Gastrocnemius medialis (tissue), 4 donors: ENCODE measurements at regions not wholly inside any gene's neighbourhood (a gene's known extent, or its start where the extent isn't known, plus 50 kb on each side); places are given as distances from the start of the nearest gene placed in this dataset.
"Not testable (repeated sequence)": the region's sequence is repeated elsewhere in the genome, so short reads cannot be mapped to it uniquely, and the experiment has no call there.

Experiments
- ATAC-seq, 2 donors: fragments of 150-250 bp; one replicate each; pipeline ENCODE4 v1.9.1; 2016
- DNase-seq, 2 donors: peaks; one replicate each; pipeline ENCODE4 v3.0.0-alpha.2; 2019
- H3K27ac ChIP-seq, 4 donors: fragments of 200-600 bp; sonication (generic); 1 replicate in 1 of 4; 2 replicates in 3 of 4; pipeline ENCODE4 v1.5.1; 2016 to 2018; ENCODE audit warnings: mild to moderate bottlenecking in 2 of 4, moderate library complexity in 1 of 4
- H3K27me3 ChIP-seq, 3 donors: fragments of 200-600 bp; sonication (generic) in 2 of 3; 1 replicate in 1 of 3; 2 replicates in 2 of 3; pipeline versions ENCODE4 v1.5.1 to v1.6.0; 2016 to 2019; ENCODE audit warnings: mild to moderate bottlenecking in 1 of 3, moderate library complexity in 1 of 3
- H3K36me3 ChIP-seq, 2 donors: fragments of 200-600 bp; sonication (generic) in 1 of 2; one replicate each; pipeline ENCODE4 v1.5.1; 2017 to 2018
- H3K4me1 ChIP-seq, 2 donors: fragments of 200-600 bp; sonication (generic) in 1 of 2; one replicate each; pipeline ENCODE4 v1.5.1; 2016 to 2017; ENCODE audit warnings: mild to moderate bottlenecking in 2 of 2
- H3K4me3 ChIP-seq, 4 donors: fragments of 200-600 bp; sonication (generic) in 3 of 4; 1 replicate in 1 of 4; 2 replicates in 3 of 4; pipeline ENCODE4 v1.5.1; 2016 to 2019; ENCODE audit warnings: mild to moderate bottlenecking in 2 of 4
- H3K9me3 ChIP-seq, 3 donors: fragments of 200-600 bp; sonication (generic) in 2 of 3; 1 replicate in 1 of 3; 2 replicates in 2 of 3; pipeline ENCODE4 v1.5.1; 2016 to 2019
- CTCF ChIP-seq, 5 experiments: fragments of 450-650 bp in 3 of 5; fragments of 200-600 bp in 2 of 5; sonication (generic) in 2 of 5; IDR thresholded peaks in 4 of 5; conservative IDR thresholded peaks in 1 of 5; 1 replicate in 4 of 5; 2 replicates in 1 of 5; pipeline ENCODE4 v1.5.1; 2016 to 2019; ENCODE audit warnings: antibody characterized with exemption in 5 of 5, mild to moderate bottlenecking in 3 of 5, moderate library complexity in 3 of 5
- POLR2A ChIP-seq, 2 donors: fragments of 450-650 bp; IDR thresholded peaks; one replicate each; pipeline ENCODE4 v1.6.1; 2017; ENCODE audit warnings: antibody characterized with exemption in 2 of 2, mild to moderate bottlenecking in 2 of 2, moderate library complexity in 2 of 2
- in situ Hi-C, 4 donors: fragments of 200-750 bp; cut with MboI; loops; one replicate each; pipeline versions ENCODE4 v1.15.0 to v1.8.0; 2017; ENCODE audit warnings: low sequenced_read_pairs in 4 of 4
- intact Hi-C: fragments of 100-400 bp; cut with DNase I; formaldehyde crosslinking; loops from one replicate; pipeline ENCODE4 v1.15.1; 2023; ENCODE audit warnings: low total_unique reads

- Histone ChIP-seq H3K4me3 (no peak overlapping the region), H3K27me3 (no peaks in the 10 kb centered on the region), H3K9me3 (no peaks in the 10 kb centered on the region), H3K4me1 (no peaks in the 10 kb centered on the region), H3K36me3 (no peaks in the 10 kb centered on the region), H3K27ac (no peak overlapping the region)
- TF ChIP-seq POLR2A (IDR thresholded peaks at IDR 0.05) (no peak), CTCF (IDR thresholded peaks at IDR 0.05 in 4 of 5, conservative IDR thresholded peaks at IDR 0.05 in 1 of 5) (no peak)
- intact Hi-C loops: no loop called here
- no peak for ATAC-seq
- no peak for DNase-seq
- in situ Hi-C loops: no loop called here
These were observed 235.8 kb downstream of the EPHA7 start for GRCh38 chr6:93183531-93183972.

- no peak overlapping the region for H3K4me3 ChIP-seq
- no peaks in the 10 kb centered on the region for H3K36me3 ChIP-seq
- TF ChIP-seq POLR2A (IDR thresholded peaks at IDR 0.05) (no peak), CTCF (IDR thresholded peaks at IDR 0.05 in 4 of 5, conservative IDR thresholded peaks at IDR 0.05 in 1 of 5) (no peak)
- no peak overlapping the region for H3K27ac ChIP-seq
- DNase-seq (no peak), ATAC-seq (no peak)
- no peaks in the 10 kb centered on the region for H3K9me3 ChIP-seq
- intact Hi-C loops: no loop called here
- H3K4me1 ChIP-seq: no peaks in the 10 kb centered on the region
- H3K27me3 ChIP-seq: no peaks in the 10 kb centered on the region
- in situ Hi-C loops: no loop called here
These were observed 236.3 kb downstream of the EPHA7 start for GRCh38 chr6:93182938-93183479.

- ATAC-seq (no peak), DNase-seq (no peak)
- no peak overlapping the region for H3K27ac ChIP-seq
- no peak overlapping the region for H3K4me3 ChIP-seq
- intact Hi-C loops (no loop called here), in situ Hi-C loops (no loop called here)
- TF ChIP-seq POLR2A (IDR thresholded peaks at IDR 0.05): no peak
- TF ChIP-seq CTCF (IDR thresholded peaks at IDR 0.05 in 4 of 5, conservative IDR thresholded peaks at IDR 0.05 in 1 of 5): no peak
- no peaks in the 10 kb centered on the region for H3K36me3 ChIP-seq
- H3K4me1 ChIP-seq: no peaks in the 10 kb centered on the region
- H3K9me3 ChIP-seq: no peaks in the 10 kb centered on the region
- no peaks in the 10 kb centered on the region for H3K27me3 ChIP-seq
These were observed 241.4 kb downstream of the EPHA7 start for GRCh38 chr6:93177918-93178317.

GRCh38 chr6:93177438-93177837, 241.9 kb downstream of the EPHA7 start:
- intact Hi-C loops: no loop called here
- ATAC-seq: no peak
- in situ Hi-C loops: no loop called here
- Histone ChIP-seq H3K4me3 (no peak overlapping the region), H3K9me3 (no peaks in the 10 kb centered on the region), H3K4me1 (no peaks in the 10 kb centered on the region), H3K27ac (no peak overlapping the region), H3K27me3 (no peaks in the 10 kb centered on the region), H3K36me3 (no peaks in the 10 kb centered on the region)
- TF ChIP-seq POLR2A (IDR thresholded peaks at IDR 0.05) (no peak), CTCF (IDR thresholded peaks at IDR 0.05 in 4 of 5, conservative IDR thresholded peaks at IDR 0.05 in 1 of 5) (no peak)
- DNase-seq: no peak

- no peak for ATAC-seq
- H3K27ac ChIP-seq: no peak overlapping the region
- no peaks in the 10 kb centered on the region for H3K36me3 ChIP-seq
- intact Hi-C loops (no loop called here), in situ Hi-C loops (no loop called here)
- no peaks in the 10 kb centered on the region for H3K27me3 ChIP-seq
- TF ChIP-seq CTCF (IDR thresholded peaks at IDR 0.05 in 4 of 5, conservative IDR thresholded peaks at IDR 0.05 in 1 of 5): no peak
- TF ChIP-seq POLR2A (IDR thresholded peaks at IDR 0.05): no peak
- no peak overlapping the region for H3K4me3 ChIP-seq
- no peaks in the 10 kb centered on the region for H3K4me1 ChIP-seq
- H3K9me3 ChIP-seq: no peaks in the 10 kb centered on the region
- no peak for DNase-seq
These were observed 243.3 kb downstream of the EPHA7 start for GRCh38 chr6:93176070-93176469.

- H3K27me3 ChIP-seq, intact Hi-C loops, H3K36me3 ChIP-seq, H3K4me1 ChIP-seq, H3K4me3 ChIP-seq, in situ Hi-C loops, ATAC-seq, DNase-seq, H3K27ac ChIP-seq, H3K9me3 ChIP-seq: not testable (repeated sequence)
These were observed 245.8 kb downstream of the EPHA7 start for GRCh38 chr6:93173573-93173972.
